H1 (cell line): ENCODE measurements at regions not wholly inside any gene's neighbourhood (a gene's known extent, or its start where the extent isn't known, plus 50 kb on each side); places are given as distances from the start of the nearest gene placed in this dataset.

Experiments used
- CTCF ChIA-PET: fragments of 300-600 bp; sonication (Branson Sonifier 250); formaldehyde crosslinking; loops from one replicate; lab custom pipeline; 2021; ENCODE audit not compliant: partially characterized antibody; lab: Charles Lee
- POLR2A ChIA-PET: fragments of 300-600 bp; sonication (Branson Sonifier 250); formaldehyde crosslinking; loops from one replicate; lab custom pipeline; 2021; ENCODE audit warnings: inconsistent platforms; ENCODE audit not compliant: partially characterized antibody; lab: Charles Lee
- DNase-seq, 2 experiments: peaks; one replicate each; pipeline versions ENCODE4 v3.0.0 to v3.0.0-alpha.2; 2010 to 2022; ENCODE audit warnings: low spot score in 2 of 2, low read depth in 1 of 2, mixed read lengths in 1 of 2
- FAIRE-seq: peaks from 2 replicates; lab custom pipeline; 2011; peaks lifted over from hg19 to GRCh38; lab: Jason Lieb, UNC
- H2AFZ ChIP-seq: 2 replicates; pipeline ENCODE4 v1.8.1; 2012; ENCODE audit warnings: low read length, inconsistent platforms
- H2AK5ac ChIP-seq: 2 replicates; pipeline ENCODE4 v1.6.1; 2013; ENCODE audit warnings: low read depth, low read length
- H2BK120ac ChIP-seq: replicated peaks from 2 replicates; pipeline ENCODE3; 2013; ENCODE audit warnings: low read depth, low read length, inconsistent platforms
- H2BK12ac ChIP-seq: 2 replicates; pipeline ENCODE4 v1.6.1; 2013; ENCODE audit warnings: low read depth, low read length
- H2BK15ac ChIP-seq: 2 replicates; pipeline ENCODE4 v1.6.1; 2013; ENCODE audit warnings: low read length
- H2BK20ac ChIP-seq: 2 replicates; pipeline ENCODE4 v1.6.1; 2013; ENCODE audit warnings: low read length
- H2BK5ac ChIP-seq: 2 replicates; pipeline ENCODE4 v1.6.1; 2013; ENCODE audit warnings: low read depth, low read length
- H3K14ac ChIP-seq: 2 replicates; pipeline ENCODE4 v1.6.1; 2013; ENCODE audit warnings: inconsistent platforms; ENCODE audit not compliant: insufficient read length
- H3K18ac ChIP-seq: 2 replicates; pipeline ENCODE4 v1.6.1; 2013; ENCODE audit warnings: low read length; ENCODE audit errors: extremely low read depth
- H3K23ac ChIP-seq: 2 replicates; pipeline ENCODE4 v1.6.1; 2013; ENCODE audit warnings: inconsistent platforms; ENCODE audit not compliant: insufficient read length
- H3K23me2 ChIP-seq: 2 replicates; pipeline ENCODE4 v1.6.1; 2013; ENCODE audit warnings: low read depth, low read length
- H3K27ac ChIP-seq: 2 replicates; pipeline ENCODE4 v1.6.1; 2011; ENCODE audit warnings: low read depth, low read length, inconsistent platforms
- H3K27me3 ChIP-seq, 4 experiments: replicated peaks in 1 of 4; 1 replicate in 1 of 4; 2 replicates in 3 of 4; pipeline versions ENCODE4 v1.6.1 to v1.8.1; 2011 to 2013; ENCODE audit warnings: low read length in 3 of 4, mild to moderate bottlenecking in 3 of 4, inconsistent platforms in 2 of 4, mixed read lengths in 2 of 4, moderate library complexity in 1 of 4; ENCODE audit not compliant: control insufficient read depth in 3 of 4, insufficient read depth in 3 of 4; ENCODE audit errors: extremely low read depth in 1 of 4
- H3K36me3 ChIP-seq, 4 experiments: 2 replicates each; pipeline versions ENCODE4 v1.6.1 to v1.8.1; 2011 to 2013; ENCODE audit warnings: mild to moderate bottlenecking in 4 of 4, low read length in 3 of 4, moderate library complexity in 2 of 4, control low read depth in 1 of 4, inconsistent platforms in 1 of 4; ENCODE audit not compliant: insufficient read depth in 4 of 4, control insufficient read depth in 2 of 4
- H3K4ac ChIP-seq: replicated peaks from 2 replicates; pipeline ENCODE3; 2013; ENCODE audit warnings: low read length, low read depth, mixed read lengths, inconsistent platforms; ENCODE audit not compliant: insufficient read length
- H3K4me1 ChIP-seq, 4 experiments: replicated peaks in 1 of 4; 1 replicate in 1 of 4; 2 replicates in 3 of 4; pipeline versions ENCODE4 v1.6.1 to v1.8.1; 2011 to 2013; ENCODE audit warnings: low read length in 3 of 4, inconsistent platforms in 2 of 4, mixed read lengths in 1 of 4; ENCODE audit not compliant: insufficient read depth in 4 of 4, control insufficient read depth in 3 of 4
- H3K4me2 ChIP-seq, 2 experiments: 2 replicates each; pipeline versions ENCODE4 v1.6.1 to v1.8.1; 2011 to 2013; ENCODE audit warnings: low read depth in 2 of 2, low read length in 2 of 2, control low read depth in 1 of 2, inconsistent platforms in 1 of 2, mild to moderate bottlenecking in 1 of 2; ENCODE audit not compliant: insufficient read depth in 1 of 2
- H3K4me3 ChIP-seq, 4 experiments: fragments of 200-600, 300-600 bp in 1 of 4; sonication (generic), shearing (Covaris generic), sonication (Bioruptor Twin) in 1 of 4; 2 replicates each; pipeline versions ENCODE4 v1.5.1 to v1.8.1; 2011 to 2016; ENCODE audit warnings: low read length in 4 of 4, low read depth in 3 of 4, control low read depth in 2 of 4, inconsistent platforms in 2 of 4, mild to moderate bottlenecking in 2 of 4, mixed read lengths in 1 of 4, moderate library complexity in 1 of 4; ENCODE audit not compliant: insufficient read depth in 2 of 4; ENCODE audit errors: extremely low read depth in 1 of 4
- H3K56ac ChIP-seq: replicated peaks from 2 replicates; pipeline ENCODE3; 2013; ENCODE audit warnings: low read depth, mild to moderate bottlenecking, mixed read lengths, low read length, inconsistent platforms; ENCODE audit not compliant: insufficient read length
- H3K79me1 ChIP-seq: 2 replicates; pipeline ENCODE4 v1.6.1; 2013; ENCODE audit warnings: low read depth, low read length, control low read depth
- H3K79me2 ChIP-seq, 2 experiments: 2 replicates each; pipeline versions ENCODE4 v1.6.1 to v1.8.1; 2012 to 2013; ENCODE audit warnings: low read length in 2 of 2, mild to moderate bottlenecking in 2 of 2, inconsistent platforms in 1 of 2; ENCODE audit not compliant: insufficient read depth in 2 of 2, control insufficient read depth in 1 of 2
- H3K9ac ChIP-seq, 4 experiments: replicated peaks in 1 of 4; 1 replicate in 1 of 4; 2 replicates in 3 of 4; pipeline versions ENCODE4 v1.6.1 to v1.8.1; 2011 to 2013; ENCODE audit warnings: low read depth in 3 of 4, low read length in 3 of 4, control low read depth in 2 of 4, mild to moderate bottlenecking in 2 of 4, moderate library complexity in 2 of 4, inconsistent platforms in 1 of 4; ENCODE audit errors: extremely low read depth in 1 of 4
- H3K9me3 ChIP-seq, 2 experiments: 2 replicates each; pipeline versions ENCODE4 v1.6.1 to v1.8.1; 2012 to 2013; ENCODE audit warnings: mild to moderate bottlenecking in 2 of 2, moderate library complexity in 2 of 2, control low read depth in 1 of 2, inconsistent platforms in 1 of 2, low read depth in 1 of 2, low read length in 1 of 2, mixed read lengths in 1 of 2; ENCODE audit not compliant: insufficient read depth in 2 of 2
- H4K20me1 ChIP-seq, 2 experiments: replicated peaks in 1 of 2; 2 replicates each; pipeline versions ENCODE3 to v1.8.1; 2011 to 2013; ENCODE audit warnings: inconsistent platforms in 2 of 2, low read length in 2 of 2, mild to moderate bottlenecking in 1 of 2; ENCODE audit not compliant: insufficient read depth in 2 of 2, control insufficient read depth in 1 of 2
- H4K5ac ChIP-seq: 2 replicates; pipeline ENCODE4 v1.6.1; 2013; ENCODE audit warnings: low read length, low read depth, mixed read lengths, inconsistent platforms; ENCODE audit not compliant: insufficient read length
- H4K8ac ChIP-seq: 2 replicates; pipeline ENCODE4 v1.8.0; 2013; ENCODE audit warnings: mild to moderate bottlenecking, moderate library complexity, low read length, inconsistent platforms; ENCODE audit not compliant: insufficient read depth; ENCODE audit errors: extremely low read depth
- H4K91ac ChIP-seq: replicated peaks from 2 replicates; pipeline ENCODE3; 2013; ENCODE audit warnings: low read length, mixed read lengths, inconsistent platforms; ENCODE audit not compliant: insufficient read length
- ASH2L ChIP-seq: fragments of 200-600, 300-600 bp; sonication (generic); IDR thresholded peaks from one replicate; pipeline ENCODE4 v1.7.1; 2017; ENCODE audit warnings: low read length
- BRCA1 ChIP-seq: IDR thresholded peaks from 2 replicates; pipeline ENCODE4 v1.6.1; 2012; ENCODE audit warnings: low read depth, low read length, improper control_type of control experiment
- CEBPB ChIP-seq: IDR thresholded peaks from 2 replicates; pipeline ENCODE4 v1.6.1; 2012; ENCODE audit warnings: low read depth, low read length
- JUN ChIP-seq: IDR thresholded peaks from 2 replicates; pipeline ENCODE4 v1.6.1; 2011; ENCODE audit warnings: low read depth, mild to moderate bottlenecking, improper control_type of control experiment, low read length
- WGBS, 2 experiments: shearing (Covaris generic) in 1 of 2; methylation state at CpG; one replicate each; pipeline versions ENCODE4 v1.1.6 to v1.1.7; 2013 to 2015; ENCODE audit warnings: low lambda C conversion rate in 2 of 2, mixed read lengths in 2 of 2, inconsistent platforms in 1 of 2, low coverage in 1 of 2, missing lambda C conversion rate in 1 of 2; ENCODE audit not compliant: insufficient replicate concordance in 2 of 2, insufficient coverage in 1 of 2, insufficient read length in 1 of 2; ENCODE audit errors: extremely low coverage in 1 of 2, missing lambda C conversion rate in 1 of 2; 5-methylcytosine and 5-hydroxymethylcytosine counted together

- Histone ChIP-seq H3K4ac (no peak overlapping the region), H3K4me2 (no peak overlapping the region), H2AFZ (no peak overlapping the region), H3K79me1 (no peaks in the 10 kb centered on the region), H3K56ac (no peak overlapping the region), H3K23ac (no peak overlapping the region), H3K79me2 (no peaks in the 10 kb centered on the region), H2BK5ac (no peak overlapping the region), H3K27me3 (no peaks in the 10 kb centered on the region), H2BK15ac (no peak overlapping the region), H3K4me3 (no peak overlapping the region), H3K14ac (no peak overlapping the region), H3K9me3 (no peaks in the 10 kb centered on the region), H4K20me1 (no peaks in the 10 kb centered on the region), H4K5ac (no peak overlapping the region), H4K8ac (no peak overlapping the region; the same call in 1 of the 2 replicates), H3K23me2 (no peaks in the 10 kb centered on the region; the same call in 1 of the 2 replicates), H3K4me1 (no peaks in the 10 kb centered on the region), H3K27ac (no peak overlapping the region), H4K91ac (no peak overlapping the region), H2BK12ac (no peak overlapping the region), H3K18ac (no peak overlapping the region), H2BK20ac (no peak overlapping the region), H2BK120ac (no peak overlapping the region), H3K36me3 (no peaks in the 10 kb centered on the region), H3K9ac (no peak overlapping the region), H2AK5ac (no peak overlapping the region)
- TF ChIP-seq CEBPB (no peak), JUN (no peak), BRCA1 (no peak), ASH2L (no peak)
- FAIRE-seq (no peak), DNase-seq (no peak)
- ChIA-PET POLR2A (no interaction called here), CTCF (no interaction called here)
- WGBS, 2 experiments, result 93% methylated on average over 13 of the region's 14 CpGs; no CpG with 5 or more reads in 1 of the 2 experiments
Observed at GRCh38 chr10:124343351-124344265, 75.1 kb downstream of the OAT start.
